ENCODE measurements at regions not wholly inside any gene's neighbourhood (a gene's known extent, or its start where the extent isn't known, plus 50 kb on each side); places are given as distances from the start of the nearest gene placed in this dataset.

GRCh38 chr22:48237466-48238283 lies 1475.2 kb downstream of the TBC1D22A start:
- no peak for TF ChIP-seq REST (IDR thresholded peaks at IDR 0.05; ENCODE audit: insufficient read depth in 1 of 2, low read depth in 2 of 2, low read length in 1 of 2)
- TF ChIP-seq CTCF (IDR thresholded peaks at IDR 0.05) = no peak

Data from Panc1 (cell line).